ENCODE measurements at regions not wholly inside any gene's neighbourhood (a gene's known extent, or its start where the extent isn't known, plus 50 kb on each side); places are given as distances from the start of the nearest gene placed in this dataset.
A peak's percentile ranks its signal among the peaks of the same experiment; 100 is the strongest.
"Not testable (repeated sequence)": the region's sequence is repeated elsewhere in the genome, so short reads cannot be mapped to it uniquely, and the experiment has no call there.

- DNase-seq, result no peak
These were observed 296.6 kb upstream of the DAB2 start for GRCh38 chr5:39721394-39721793.

GRCh38 chr5:39720136-39720535 is 295.4 kb upstream of the DAB2 start:
- DNase-seq, result peak; percentile 69

- peak; percentile 59 for DNase-seq
These were observed 292.6 kb upstream of the DAB2 start for GRCh38 chr5:39717176-39717897.

- peak; percentile 68 for DNase-seq
These were observed 291.8 kb upstream of the DAB2 start for GRCh38 chr5:39716532-39717028.

- peak; percentile 69 for DNase-seq
These were observed 289.4 kb upstream of the DAB2 start for GRCh38 chr5:39714036-39714698.

- DNase-seq, result peak; percentile 23
These were observed 288.6 kb upstream of the DAB2 start for GRCh38 chr5:39713250-39713916.

- DNase-seq, result peak; percentile 10
These were observed 287.8 kb upstream of the DAB2 start for GRCh38 chr5:39712316-39713249.

GRCh38 chr5:39711821-39712220 is 287.0 kb upstream of the DAB2 start:
- DNase-seq, result no peak

- no peak for DNase-seq
These were observed 284.3 kb upstream of the DAB2 start for GRCh38 chr5:39709032-39709431.

GRCh38 chr5:39702928-39703327 is 278.1 kb upstream of the DAB2 start:
- no peak for DNase-seq

GRCh38 chr5:39700523-39700922 is 275.7 kb upstream of the DAB2 start:
- no peak for DNase-seq

GRCh38 chr5:39698838-39699560 is 274.2 kb upstream of the DAB2 start:
- DNase-seq, result no peak

- no peak for DNase-seq
These were observed 273.1 kb upstream of the DAB2 start for GRCh38 chr5:39697881-39698280.

- DNase-seq, result no peak
These were observed 272.1 kb upstream of the DAB2 start for GRCh38 chr5:39696672-39697398.

- DNase-seq, result no peak
These were observed 267.2 kb upstream of the DAB2 start for GRCh38 chr5:39691993-39692392.

GRCh38 chr5:39691136-39691535 is 266.4 kb upstream of the DAB2 start:
- no peak for DNase-seq

- no peak for DNase-seq
These were observed 265.1 kb upstream of the DAB2 start for GRCh38 chr5:39689919-39690318.

GRCh38 chr5:39687924-39688323 is 263.1 kb upstream of the DAB2 start:
- DNase-seq, result not testable (repeated sequence)

- no peak for DNase-seq
These were observed 255.4 kb upstream of the DAB2 start for GRCh38 chr5:39680213-39680612.

- no peak for DNase-seq
These were observed 253.8 kb upstream of the DAB2 start for GRCh38 chr5:39678534-39678933.

GRCh38 chr5:39675676-39676075 is 250.9 kb upstream of the DAB2 start:
- DNase-seq, result no peak
